Fibroblast of the conjunctiva (primary cell): ENCODE measurements at regions not wholly inside any gene's neighbourhood (a gene's known extent, or its start where the extent isn't known, plus 50 kb on each side); places are given as distances from the start of the nearest gene placed in this dataset.
"Not testable (repeated sequence)": the region's sequence is repeated elsewhere in the genome, so short reads cannot be mapped to it uniquely, and the experiment has no call there.

Experiments used
- DNase-seq: peaks from one replicate; pipeline ENCODE4 v3.0.0-alpha.2; 2010; ENCODE audit warnings: low read depth

DNA sequence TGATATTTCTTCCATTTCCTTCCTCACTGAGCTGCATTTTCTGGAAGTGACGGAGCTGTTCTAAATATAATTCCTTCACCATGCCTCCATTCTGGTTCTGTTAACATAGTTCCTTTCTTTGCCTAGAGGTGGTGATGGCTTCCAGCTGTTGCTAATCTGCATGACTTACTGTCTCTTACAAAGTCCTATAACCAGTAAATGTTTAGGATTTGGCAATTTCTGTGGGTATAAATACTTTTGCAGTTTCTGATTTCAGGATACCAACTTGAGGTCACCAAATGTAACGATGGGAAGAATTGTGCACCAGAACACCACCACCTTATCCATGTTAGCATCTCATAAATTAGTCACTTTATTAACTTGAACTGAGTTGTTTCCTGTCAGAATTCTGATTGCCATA is 101.7 kb upstream of the FN1 start:
- DNase-seq = peak; percentile 49

DNA sequence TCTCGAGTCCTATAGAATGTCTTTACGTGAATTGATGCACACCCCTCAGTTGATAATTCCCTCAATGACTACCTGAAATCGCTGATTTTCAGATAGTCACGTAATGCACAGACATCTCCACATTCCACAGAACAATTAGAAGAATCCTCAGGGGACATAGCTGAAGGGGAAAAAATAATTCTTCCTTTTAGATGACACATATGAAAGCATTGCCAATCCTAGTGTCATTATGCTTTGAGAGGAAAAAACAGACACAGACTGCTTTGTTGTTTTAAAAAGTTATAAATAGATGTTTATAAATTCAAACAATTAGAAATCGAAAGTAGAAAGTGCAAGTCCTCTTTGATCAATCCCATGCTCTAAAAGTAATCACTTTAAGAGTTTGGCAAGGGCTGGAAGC is 100.6 kb upstream of the FN1 start:
- no peak for DNase-seq

DNA sequence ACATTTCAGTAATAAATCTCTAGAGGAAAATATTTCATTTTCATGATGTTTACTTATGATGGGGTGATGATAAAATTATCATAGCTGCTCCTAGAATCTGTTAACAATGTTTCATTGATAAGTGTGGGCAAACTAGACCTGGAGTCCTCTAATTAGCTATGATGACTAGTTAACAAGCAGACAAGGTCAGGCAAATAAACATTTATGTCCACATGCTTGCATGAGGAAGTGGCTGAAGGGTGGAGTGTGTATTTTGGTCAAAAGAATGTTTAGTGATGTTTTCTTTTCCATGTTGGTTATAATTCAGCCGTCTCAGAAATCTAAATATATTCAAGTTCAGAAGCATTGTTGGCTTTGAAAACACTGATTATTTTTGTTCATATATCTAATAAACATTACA is 99.9 kb upstream of the FN1 start:
- DNase-seq = no peak

DNA sequence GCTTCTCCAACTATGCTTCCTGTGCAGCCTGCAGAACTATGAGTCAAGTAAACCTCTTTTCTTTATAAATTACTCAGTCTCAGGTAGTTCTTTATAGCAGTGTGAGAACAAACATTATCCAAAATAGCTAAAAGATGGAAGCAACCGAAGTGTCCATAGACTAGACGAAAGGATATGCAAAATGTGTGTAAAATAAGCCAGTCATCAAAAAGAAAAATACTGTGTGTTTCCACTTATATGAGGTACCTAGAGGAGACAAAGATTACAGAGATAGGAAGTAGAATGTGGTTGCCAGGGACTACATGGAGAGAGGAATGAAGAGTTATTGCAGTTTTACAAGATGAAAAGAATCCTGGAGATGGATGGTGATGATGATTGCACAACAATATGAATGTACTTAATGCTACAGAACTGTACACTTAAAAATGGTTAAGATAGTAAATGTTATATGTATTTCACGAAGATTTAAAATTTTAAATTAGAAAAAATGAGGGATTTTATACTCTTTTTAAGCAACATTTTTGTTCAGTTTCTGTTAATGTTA is 99.3 kb upstream of the FN1 start:
- no peak for DNase-seq

DNA sequence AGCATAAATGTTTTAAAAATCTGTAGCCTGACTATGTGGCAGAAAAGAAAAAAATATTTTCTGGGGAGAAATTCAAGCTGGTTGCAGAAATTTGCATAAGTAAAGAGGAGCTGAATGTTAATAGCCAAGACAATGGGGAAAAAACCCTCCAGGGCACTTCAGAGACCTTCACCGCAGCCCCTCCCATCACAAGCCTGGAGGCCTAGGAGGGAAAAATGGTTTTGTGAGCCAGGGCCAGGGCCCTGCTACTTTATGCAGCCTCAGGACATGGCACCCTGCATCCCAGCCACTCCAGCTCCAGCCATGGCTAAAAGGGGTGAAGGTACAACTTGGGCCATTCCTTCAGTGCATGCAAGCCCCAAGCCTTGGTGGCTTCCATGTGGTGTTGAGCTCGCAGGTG is 97.8 kb upstream of the FN1 start:
- not testable (repeated sequence) for DNase-seq

DNA sequence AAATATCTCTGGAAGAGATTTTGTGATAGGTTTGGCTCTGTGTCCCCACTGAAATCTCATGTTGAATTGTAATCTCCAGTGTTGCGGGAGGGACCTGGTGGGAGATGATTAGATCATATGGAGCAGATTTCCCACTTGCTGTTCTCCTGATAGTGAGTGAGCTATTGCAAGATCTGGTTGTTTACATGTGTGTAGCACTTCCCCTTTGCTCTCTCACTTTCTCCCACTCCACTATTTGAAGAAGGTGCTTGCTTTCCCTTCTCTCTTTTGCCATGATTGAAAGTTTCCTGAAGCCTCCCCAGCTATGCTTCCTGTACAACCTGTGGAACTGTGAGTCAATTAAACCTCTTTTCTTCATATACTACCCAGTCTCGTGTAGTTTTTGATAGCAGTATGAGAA is 97.0 kb upstream of the FN1 start:
- DNase-seq = no peak

DNA sequence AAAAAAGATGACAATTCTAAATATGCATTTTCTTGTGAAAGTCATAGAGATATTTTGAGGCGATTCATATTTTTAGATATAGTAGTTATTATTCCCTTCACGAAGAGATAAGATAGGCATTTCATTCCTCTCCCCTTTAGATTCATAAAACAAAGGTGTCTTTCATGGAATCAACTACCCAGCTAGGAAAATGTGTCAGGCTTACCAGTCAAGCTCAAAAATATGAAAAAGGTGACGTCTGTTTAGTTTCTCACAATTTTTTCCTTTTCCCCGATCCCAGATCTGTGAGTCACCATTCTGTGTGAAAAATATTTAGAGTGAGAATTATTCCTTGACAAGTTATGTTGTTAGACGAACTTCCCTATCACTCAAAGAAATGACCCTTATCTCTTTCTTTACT is 95.4 kb upstream of the FN1 start:
- DNase-seq = no peak

DNA sequence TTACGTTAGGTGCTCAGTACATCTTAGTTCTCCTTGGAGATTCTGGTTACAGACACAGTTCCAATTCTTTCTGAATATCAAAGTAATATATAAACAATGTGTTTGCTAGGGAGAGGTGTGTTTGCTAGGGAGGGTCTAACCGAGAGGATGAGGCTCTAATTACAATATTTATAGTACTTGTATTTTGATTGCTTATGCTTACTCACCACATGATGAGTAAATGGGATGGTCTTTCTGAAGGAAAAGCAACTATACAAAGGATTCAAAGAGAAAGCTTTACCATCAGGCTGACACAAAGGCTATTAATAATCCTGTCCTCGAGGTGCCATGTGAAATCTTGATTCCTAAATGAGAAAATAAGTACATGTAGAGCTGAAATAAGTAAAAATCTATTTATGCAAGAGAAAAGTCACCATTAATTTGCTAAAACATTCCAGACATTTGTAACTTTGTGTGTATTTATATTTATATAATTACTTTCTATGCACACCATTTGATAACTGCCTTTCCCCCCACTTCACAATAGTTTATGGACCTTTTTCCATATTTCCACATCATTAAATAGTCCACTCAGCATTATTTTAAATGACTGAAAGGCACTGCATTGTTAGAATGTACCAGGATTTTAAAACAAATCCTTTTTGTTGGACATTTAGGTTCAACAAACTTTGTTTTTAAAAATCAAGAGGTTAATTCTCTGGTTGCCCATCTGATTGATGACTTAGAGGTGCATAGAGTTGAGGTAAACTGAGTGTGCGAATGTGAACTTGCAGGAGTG is 94.5 kb upstream of the FN1 start:
- DNase-seq = no peak

DNA sequence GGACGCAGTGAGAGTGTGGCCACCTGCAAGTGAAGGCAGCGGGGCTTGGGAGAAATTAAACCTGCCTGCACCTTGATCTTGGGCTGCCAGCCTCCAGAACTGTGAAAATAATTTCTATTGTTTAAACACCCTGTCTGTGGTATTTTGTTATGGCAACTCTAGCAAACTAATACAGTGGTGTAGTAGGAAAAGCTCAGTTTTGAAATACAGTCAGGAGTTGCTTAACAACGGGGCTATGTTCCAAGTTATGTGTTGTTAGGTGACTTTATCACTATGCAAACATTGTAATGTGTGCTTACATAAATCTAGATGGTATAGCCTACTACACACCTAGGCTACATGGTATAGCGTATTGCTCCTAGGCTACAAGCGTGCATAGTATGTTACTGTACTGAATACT is 93.4 kb upstream of the FN1 start:
- DNase-seq = peak; percentile 68

DNA sequence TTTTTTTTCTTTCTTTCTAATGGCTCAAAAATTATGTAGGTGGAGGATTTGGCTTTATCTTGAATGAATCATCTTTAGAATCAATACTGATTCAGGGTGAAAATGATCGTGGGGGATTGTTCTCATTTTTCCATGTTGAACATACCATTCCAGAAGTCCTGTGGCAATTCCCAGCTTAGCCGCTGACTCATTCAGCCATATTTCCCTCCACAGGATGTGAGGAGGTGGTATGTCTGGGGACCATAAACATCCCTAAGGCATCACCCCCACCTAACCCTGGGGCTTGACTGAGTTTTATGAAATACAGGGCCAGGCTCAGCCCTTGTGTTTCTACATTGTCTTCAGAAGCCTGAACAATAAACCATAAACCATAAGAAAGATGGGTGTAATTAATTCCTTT is 92.7 kb upstream of the FN1 start:
- DNase-seq = peak; percentile 85

DNA sequence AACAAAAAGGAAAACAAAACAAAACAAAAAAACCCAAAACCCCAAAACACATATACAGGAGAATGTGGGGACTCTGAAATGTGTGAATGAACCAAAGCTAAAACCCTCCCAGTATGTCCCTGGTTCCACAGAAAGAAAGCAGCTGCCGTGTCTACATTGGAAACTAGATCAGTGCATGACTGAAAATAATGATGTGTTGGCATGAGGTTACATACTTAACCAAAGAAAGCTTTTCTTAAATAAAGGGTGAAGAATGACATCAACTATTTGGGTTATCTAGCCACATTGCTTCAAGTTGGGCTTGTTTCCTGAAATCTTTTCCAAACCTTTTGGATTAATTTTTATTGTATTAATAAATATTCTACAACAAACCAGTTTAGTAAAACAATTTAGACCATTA is 91.9 kb upstream of the FN1 start:
- no peak for DNase-seq

DNA sequence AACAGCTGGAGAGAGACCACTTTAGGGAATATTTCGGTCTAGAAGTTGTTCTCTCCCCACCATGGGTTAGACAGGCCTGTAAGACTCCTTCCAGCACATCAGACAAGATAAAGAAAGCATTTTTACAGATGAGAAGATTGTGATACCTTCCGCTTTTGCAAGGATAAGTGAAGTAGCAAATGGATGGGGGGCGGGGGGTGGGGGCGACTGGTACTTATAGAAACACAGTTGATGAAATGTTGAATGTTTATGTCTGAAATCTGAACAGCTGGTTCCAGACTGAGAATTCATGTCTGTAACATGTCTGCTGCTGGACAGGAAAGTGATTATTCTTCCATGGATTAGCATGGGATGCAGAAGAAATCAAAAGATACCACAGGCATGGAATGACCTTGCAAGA is 90.5 kb upstream of the FN1 start:
- DNase-seq = no peak

DNA sequence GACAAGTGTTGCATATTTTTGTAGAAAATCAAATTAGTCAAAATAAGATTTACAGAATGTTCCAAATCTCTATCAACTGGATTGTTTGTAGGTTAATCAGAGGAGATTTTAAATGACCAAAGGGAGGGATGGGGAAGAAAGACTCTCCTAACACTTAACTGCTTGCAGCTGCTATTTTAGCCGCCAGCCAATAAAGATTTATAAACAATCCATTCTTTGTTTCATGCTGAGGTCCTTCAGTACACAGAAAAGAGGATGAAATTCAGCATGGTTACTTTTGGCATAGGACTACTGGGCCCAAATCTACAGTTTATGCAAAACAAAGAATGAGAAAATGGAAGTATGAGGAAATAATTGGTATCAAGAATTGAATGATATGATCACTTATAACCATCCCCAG is 86.4 kb upstream of the FN1 start:
- no peak for DNase-seq

DNA sequence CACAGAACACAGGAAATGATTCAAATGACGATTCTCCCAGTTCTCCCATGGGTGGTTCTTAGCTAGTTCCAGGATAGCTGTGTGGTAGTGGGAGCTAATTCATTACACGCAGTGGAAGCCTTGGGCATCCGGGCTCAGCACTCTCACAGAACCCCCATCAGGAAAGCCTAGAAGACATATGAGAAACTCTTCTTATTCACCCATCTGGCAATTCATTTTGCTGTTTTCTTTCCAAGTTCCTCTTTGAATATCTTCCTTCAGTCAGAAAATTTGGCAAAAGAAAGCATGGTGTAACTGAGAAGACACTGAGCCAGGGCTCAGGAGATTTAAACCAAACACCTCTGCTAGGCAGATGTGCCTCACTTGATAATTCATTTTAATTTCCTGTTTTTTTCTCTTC is 85.2 kb upstream of the FN1 start:
- no peak for DNase-seq

DNA sequence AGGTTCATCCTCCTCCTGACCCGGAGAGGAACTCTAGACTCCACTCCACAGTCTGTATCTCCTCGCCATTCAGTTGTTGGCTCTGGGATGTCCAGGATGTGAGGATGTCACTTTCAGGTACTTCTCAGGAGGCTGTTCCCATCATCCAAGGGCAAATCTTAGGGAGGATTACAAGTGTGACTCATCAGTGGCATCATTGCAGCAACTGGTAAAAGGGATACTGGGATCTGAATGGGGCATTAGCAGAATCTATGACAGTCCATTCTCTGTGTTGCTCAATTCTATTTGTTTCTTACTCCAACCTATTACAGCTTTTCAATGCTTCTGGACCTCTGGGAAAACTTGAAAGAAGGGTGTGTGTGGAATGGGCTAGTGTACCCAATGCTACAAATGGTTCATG is 81.5 kb upstream of the FN1 start:
- no peak for DNase-seq

DNA sequence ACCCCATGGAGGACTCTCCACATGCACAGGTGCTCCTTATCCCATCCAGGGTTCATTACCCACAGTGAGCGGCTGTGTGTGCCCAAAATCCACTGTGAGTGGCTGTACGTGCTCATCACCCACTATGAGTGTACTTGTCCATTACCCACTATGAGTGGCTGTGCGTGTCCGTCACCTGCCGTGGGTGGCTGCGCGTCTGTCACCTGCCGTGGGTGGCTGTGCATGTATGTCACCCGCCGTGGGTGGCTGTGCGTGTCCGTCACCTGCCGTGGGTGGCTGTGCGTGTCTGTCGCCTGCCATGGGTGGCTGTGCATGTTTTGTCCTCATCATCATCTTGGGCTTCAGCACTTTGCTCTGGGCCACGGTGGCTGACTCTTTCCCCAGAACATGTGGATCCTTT is 78.6 kb upstream of the FN1 start:
- no peak for DNase-seq

DNA sequence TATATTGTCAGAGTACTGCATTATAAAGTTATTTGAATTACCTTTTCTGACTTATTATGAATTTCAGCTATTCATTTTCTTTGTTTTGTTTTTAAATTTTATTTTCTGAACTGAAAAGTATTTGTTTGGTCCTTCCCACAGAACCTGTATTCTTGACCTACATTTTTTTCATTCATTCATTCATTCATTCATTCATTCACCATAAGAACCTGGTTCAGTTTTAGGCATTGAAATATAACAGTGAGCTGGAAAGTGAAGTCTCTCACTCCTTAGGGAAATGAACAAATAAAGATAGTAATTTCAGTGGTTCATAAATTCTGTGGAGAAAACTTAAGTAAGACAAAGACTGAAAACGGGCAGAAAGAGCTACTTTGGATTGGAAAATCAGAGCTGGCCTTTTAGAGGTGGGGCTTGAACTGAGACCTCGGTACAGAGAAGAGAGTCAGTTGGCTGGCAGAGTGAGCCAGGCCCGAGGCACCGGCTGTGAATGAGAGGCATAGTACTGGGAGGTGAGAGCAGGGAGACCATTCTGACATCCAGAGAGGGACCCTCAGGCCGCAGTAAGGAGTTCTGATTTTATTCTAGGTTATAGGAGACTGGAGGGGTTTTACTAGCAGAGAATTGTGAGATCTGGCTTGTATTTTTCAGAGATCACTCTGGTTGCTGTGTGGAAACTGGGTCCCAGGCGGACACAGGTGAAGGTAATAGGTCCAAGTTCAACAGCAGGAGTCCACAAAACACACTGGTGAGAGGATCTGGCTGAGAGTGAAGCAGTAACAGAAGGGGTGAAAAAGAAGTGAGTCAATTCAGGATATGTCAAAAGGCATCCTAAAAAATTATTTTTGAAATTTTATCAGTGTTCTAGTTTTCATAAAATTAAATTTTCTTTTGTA is 75.8 kb upstream of the FN1 start:
- no peak for DNase-seq

DNA sequence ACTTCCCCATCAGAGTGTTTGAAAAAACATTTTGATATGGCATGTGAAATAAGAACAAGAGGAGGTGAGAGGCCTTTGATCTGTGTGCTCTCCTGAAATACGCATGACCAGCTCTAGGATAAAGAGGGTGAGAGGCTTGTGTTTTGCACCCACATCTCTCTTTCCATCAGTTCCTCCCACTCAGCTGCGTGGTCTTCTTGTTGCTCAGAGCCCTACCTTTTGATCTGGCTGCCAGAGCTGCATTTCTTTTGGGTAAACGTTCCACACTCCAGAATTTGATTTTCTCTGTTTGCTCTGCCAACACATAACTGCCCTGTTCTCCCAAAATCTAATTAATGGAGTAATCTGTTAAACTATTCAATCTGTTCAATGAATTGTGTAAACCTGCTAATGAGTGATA is 72.0 kb upstream of the FN1 start:
- no peak for DNase-seq

DNA sequence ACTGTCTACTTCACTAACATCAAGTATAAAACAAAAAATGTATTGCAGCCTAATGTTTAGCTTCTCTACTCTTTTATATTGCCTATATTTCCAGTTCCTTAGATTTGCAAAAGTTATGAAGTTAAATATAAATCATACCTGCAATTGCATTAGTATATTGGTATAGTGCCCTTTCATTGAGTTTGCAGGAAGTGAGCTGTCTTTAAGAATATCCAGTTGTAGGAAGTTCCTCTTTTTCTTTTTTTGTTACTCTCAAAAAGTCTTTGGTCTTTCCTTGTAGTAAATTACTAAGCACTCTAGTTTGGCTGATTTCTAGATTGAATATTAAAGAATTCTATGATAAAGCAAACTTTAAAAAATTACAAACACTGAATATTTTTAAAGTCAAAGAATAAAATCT is 71.3 kb upstream of the FN1 start:
- DNase-seq = no peak

DNA sequence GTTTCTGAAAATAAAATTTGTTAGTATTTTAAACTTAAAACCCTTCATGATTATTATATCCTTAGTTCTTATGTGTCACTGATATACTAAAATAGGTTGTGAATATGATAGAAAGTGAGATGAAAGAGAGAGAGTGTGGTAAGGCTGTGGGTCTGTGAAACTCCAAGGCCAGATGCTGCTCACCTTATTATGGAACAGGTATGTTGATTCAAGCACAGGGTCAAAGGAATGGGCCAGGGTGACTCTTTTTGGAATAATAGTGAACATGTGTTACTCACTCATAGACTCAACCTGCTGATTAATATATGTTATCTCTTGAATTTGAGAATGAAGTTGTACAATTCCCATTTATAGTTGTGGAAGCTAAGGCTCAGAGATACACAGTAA is 70.7 kb upstream of the FN1 start:
- DNase-seq = no peak

DNA sequence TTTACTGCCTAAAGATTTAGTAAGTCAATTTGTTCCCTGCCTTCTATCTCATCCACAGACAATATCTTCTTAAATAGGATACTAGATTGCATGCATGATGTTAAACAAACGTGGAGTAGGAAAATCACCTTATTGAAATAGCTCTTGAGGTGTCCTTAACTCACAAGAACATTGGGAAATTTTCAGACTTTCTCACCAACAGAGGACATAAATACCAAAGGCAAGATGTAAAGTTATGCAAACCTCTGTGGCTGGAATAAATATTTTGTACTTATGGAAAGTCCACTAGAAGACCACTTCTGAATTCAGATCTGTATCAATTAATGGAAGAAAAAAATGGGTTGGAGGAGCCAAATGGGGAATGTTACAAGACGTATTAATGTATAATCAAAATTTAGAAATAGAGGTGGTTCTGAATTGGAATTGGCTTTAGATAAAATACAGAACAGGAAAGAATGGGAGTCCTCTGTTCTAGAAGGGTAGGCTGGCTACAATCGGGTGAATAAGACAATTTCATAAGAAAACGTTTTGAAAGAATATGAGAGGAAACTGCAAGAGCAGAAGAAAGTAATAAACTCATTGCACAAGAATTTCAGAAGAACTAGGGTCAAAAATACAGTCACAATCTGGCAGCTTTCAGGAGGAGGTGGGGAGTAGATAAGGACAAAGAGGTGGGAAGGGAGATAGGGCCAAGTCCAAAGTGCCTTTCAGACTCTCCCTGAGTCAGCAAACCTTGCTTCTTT is 69.3 kb upstream of the FN1 start:
- no peak for DNase-seq

DNA sequence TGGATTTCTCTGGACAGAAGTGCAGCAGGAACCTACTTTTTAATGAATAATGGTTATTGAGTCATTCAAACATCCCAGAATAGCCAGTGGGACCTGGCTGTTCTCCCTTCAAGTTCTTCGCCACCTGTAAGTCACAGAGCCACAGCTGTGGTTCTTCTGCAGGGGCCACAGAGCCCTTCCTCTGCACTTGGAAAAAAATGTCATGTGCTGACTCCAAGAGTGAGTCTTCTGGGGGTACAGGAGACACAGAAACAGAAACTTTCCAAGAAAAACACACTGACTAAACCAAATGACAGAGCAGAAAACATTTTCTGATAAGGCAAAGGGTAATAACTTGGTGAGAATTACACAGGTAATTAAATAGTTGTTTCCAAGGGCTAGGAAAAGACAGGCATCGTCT is 68.7 kb upstream of the FN1 start:
- no peak for DNase-seq

DNA sequence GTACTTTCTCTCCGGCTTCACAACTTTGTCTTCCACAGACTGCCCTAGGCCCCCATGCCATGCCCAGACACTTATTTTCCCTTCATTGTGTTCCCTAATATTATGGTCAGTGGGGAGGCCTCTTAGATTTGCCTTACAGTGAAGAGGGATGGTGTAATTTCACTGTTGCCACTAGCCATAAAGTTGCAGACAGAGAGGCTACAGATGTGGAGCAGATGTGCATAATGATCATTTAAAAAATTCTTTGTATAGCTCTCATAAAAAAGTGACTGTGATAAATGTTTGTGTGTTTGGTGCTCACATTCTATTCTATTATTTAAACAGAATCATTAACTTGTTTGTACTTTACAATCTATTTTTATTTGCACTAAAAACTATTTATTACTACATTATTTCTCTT is 67.5 kb upstream of the FN1 start:
- DNase-seq = no peak
